ENCODE measurements at regions not wholly inside any gene's neighbourhood (a gene's known extent, or its start where the extent isn't known, plus 50 kb on each side); places are given as distances from the start of the nearest gene placed in this dataset.

- no peaks in the 10 kb centered on the region for H3K79me2 ChIP-seq (ENCODE audit: insufficient read depth, low read length)
- Mint-ChIP-seq H3K4me1 (no peaks in the 10 kb centered on the region), H3K9me3 (no peaks in the 10 kb centered on the region), H3K4me3 (no peak overlapping the region), H3K36me3 (ENCODE audit: insufficient read depth in 1 of 3, low read depth in 3 of 3) (no peaks in the 10 kb centered on the region), H3K27me3 (ENCODE audit: low read depth) (no peaks in the 10 kb centered on the region; the same call in 1 of the 2 replicates), H3K27ac (no peak overlapping the region)
- no peak overlapping the region for H2BK12ac ChIP-seq (ENCODE audit: insufficient read length, low read depth, low read length)
- H3K18ac ChIP-seq (ENCODE audit: insufficient read length, low read depth, low read length): no peak overlapping the region
- no peak for DNase-seq
- H2BK120ac ChIP-seq (ENCODE audit: low read depth, low read length, poor library complexity, severe bottlenecking): no peak overlapping the region
- H3K27me3 ChIP-seq (ENCODE audit: insufficient read depth, low read length): no peaks in the 10 kb centered on the region
- no peak for TF ChIP-seq CTCF (conservative IDR thresholded peaks at IDR 0.05)
- no peaks in the 10 kb centered on the region for H3K4me1 ChIP-seq (ENCODE audit: insufficient read depth, low read length)
- no CpG with 5 or more reads among the region's 3 CpGs for WGBS (ENCODE audit: extremely low coverage, insufficient read length, low lambda C conversion rate)
- H3K9me3 ChIP-seq (ENCODE audit: control insufficient read depth, low read depth, low read length): no peaks in the 10 kb centered on the region
- H4K20me1 ChIP-seq (ENCODE audit: control insufficient read depth, insufficient read depth, insufficient read length): no peaks in the 10 kb centered on the region
- no peak overlapping the region for H2AK5ac ChIP-seq (ENCODE audit: insufficient read length, low read length)
- no peak overlapping the region for H2BK15ac ChIP-seq (ENCODE audit: low read depth, low read length)
- no peaks in the 10 kb centered on the region for H3K79me1 ChIP-seq (ENCODE audit: insufficient read depth, low read depth, low read length, poor library complexity, severe bottlenecking)
- no peak overlapping the region for H3K4ac ChIP-seq (ENCODE audit: low read depth, low read length)
- H3T11ph ChIP-seq (ENCODE audit: low read length): no peak overlapping the region
- H4K8ac ChIP-seq (replicated peaks; ENCODE audit: insufficient read length, low read depth, low read length): no peak overlapping the region
- no peak overlapping the region for H2BK20ac ChIP-seq (ENCODE audit: low read depth, low read length, poor library complexity, severe bottlenecking)
- H4K5ac ChIP-seq (ENCODE audit: insufficient read length, low read depth, low read length): no peak overlapping the region
- H3K23me2 ChIP-seq (ENCODE audit: insufficient read length, low read depth, low read length, poor library complexity, severe bottlenecking): no peaks in the 10 kb centered on the region
- no peak overlapping the region for H2BK5ac ChIP-seq (ENCODE audit: insufficient read length, low read length)
- H3K14ac ChIP-seq (ENCODE audit: insufficient read depth, low read length): no peak overlapping the region
- no peak overlapping the region for H3K4me2 ChIP-seq (ENCODE audit: insufficient read depth, insufficient read length, low read length)
- H3K56ac ChIP-seq (ENCODE audit: insufficient read length, low read depth, low read length): no peak overlapping the region
- no peak overlapping the region for H2AFZ ChIP-seq (ENCODE audit: low read length)
- H3K9ac ChIP-seq (ENCODE audit: extremely low read depth, insufficient read length, low read length): no peak overlapping the region
- H3K27ac ChIP-seq (ENCODE audit: insufficient read length, low read depth, low read length): no peak overlapping the region
- no peak overlapping the region for H4K91ac ChIP-seq (ENCODE audit: insufficient read length, low read depth, low read length)
- no peak overlapping the region for H3K23ac ChIP-seq (ENCODE audit: insufficient read length, low read depth, low read length)
Observed at GRCh38 chr13:62850331-62850730, 1434.7 kb upstream of the PCDH20 start.
